ENCODE measurements at regions not wholly inside any gene's neighbourhood (a gene's known extent, or its start where the extent isn't known, plus 50 kb on each side); places are given as distances from the start of the nearest gene placed in this dataset.

DNA sequence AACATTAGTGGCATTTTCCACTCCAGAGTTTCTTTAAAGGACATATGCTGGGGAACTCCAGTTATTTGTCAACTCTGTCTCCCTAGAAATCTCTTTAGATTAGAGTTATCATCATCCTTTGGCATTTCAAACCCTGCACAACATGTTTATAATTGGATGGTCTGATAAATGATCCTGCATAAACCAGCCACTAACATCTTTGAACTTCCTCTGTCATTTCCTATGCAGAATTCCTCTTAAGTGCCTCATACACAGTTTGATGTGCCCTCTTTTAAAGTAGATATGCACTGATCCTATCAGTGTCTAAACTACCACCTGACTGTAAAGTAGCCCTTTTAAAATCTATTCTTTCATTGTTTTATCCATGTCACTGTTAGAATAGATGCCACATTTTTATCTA, 306.3 kb upstream of the IRAK1BP1 start:
- Histone ChIP-seq H3K27me3 (no peaks in the 10 kb centered on the region), H3K4me3 (no peak overlapping the region), H3K9me3 (no peaks in the 10 kb centered on the region), H3K36me3 (no peaks in the 10 kb centered on the region), H3K27ac (no peak overlapping the region), H3K4me1 (no peaks in the 10 kb centered on the region)
- intact Hi-C loops (cut with DNase I) = no loop called here
- no peak for ATAC-seq
- FAIRE-seq = no peak
- no peak for TF ChIP-seq CTCF (IDR thresholded peaks at IDR 0.05)
- no peak for DNase-seq

DNA sequence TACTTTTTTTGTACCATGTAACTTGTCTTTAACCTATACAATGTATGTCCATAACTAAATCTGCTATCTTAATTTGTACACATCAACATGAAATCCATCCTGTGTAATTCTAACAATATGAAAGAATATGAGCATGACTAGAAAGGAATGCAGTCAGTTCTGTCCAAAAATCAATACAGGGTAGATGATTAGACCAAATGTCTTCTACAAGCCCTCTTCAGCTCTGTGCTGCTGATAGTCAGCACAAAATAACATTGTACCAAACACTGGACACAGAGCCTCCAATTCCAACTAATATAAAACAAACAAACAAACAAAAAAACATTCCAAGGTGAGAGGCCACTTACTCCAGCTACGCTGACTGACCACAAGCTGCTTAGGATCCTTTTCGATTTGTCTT, 301.4 kb upstream of the IRAK1BP1 start:
- no peak for DNase-seq
- Histone ChIP-seq H3K9me3 (no peaks in the 10 kb centered on the region), H3K36me3 (no peaks in the 10 kb centered on the region), H3K4me1 (no peaks in the 10 kb centered on the region), H3K4me3 (no peak overlapping the region), H3K27ac (peak overlapping the region in 1 of 4 donors; percentile 34), H3K27me3 (no peaks in the 10 kb centered on the region)
- TF ChIP-seq CTCF (IDR thresholded peaks at IDR 0.05) = no peak
- peak in 2 of 4 donors; percentile 36 to 82 for ATAC-seq
- WGBS, 2 donors = 37 to 44% methylated on average over 2 of the region's 2 CpGs
- intact Hi-C loops (cut with DNase I) = no loop called here
- no peak for FAIRE-seq

DNA sequence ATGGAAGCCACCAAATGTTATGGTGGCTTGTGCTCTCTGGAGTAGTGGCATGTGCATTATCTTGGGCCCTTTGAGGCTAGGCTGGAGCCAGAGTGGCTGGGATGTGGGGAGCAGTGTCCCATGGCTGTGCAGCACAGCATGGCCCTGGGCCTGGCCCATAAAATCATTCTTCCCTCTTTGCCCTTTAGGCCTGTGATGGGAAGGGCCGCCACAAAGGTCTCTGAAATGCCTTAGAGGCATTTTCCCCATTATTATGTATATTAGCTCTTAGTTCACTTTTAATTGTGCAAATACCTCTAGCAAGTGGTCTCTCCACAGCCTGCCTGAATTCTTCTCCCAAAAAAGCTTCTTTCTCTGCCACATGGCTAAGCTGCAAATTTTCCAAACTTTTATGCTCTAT, 297.3 kb upstream of the IRAK1BP1 start:
- Histone ChIP-seq H3K4me1 (no peaks in the 10 kb centered on the region), H3K9me3 (no peaks in the 10 kb centered on the region), H3K27ac (no peak overlapping the region), H3K36me3 (no peaks in the 10 kb centered on the region), H3K4me3 (no peak overlapping the region), H3K27me3 (no peaks in the 10 kb centered on the region)
- WGBS, 2 donors = 72 to 82% methylated on average over 1 of the region's 1 CpG
- intact Hi-C loops (cut with DNase I) = no loop called here
- no peak for DNase-seq
- FAIRE-seq = no peak
- no peak for TF ChIP-seq CTCF (IDR thresholded peaks at IDR 0.05)
- no peak for ATAC-seq

DNA sequence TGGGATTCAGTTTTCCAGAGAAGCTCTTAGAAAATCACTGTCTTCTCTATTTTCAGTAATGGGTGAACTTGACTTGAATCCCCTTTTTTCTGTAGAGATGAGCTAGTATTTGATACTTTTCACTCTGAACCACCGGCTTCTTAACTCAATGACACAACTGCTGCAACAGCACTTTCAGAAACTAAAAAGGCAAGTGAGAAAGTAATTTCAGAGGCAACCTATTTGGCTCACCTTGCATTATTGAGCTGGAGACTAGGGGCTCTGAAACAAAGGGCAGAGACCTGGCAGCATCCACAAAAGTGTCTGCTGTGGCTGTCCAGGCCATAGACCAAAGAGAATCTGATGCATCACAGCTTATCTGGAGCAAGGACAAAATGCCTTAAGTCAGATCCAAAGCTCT, 289.8 kb upstream of the IRAK1BP1 start:
- 65 to 70% methylated on average over 1 of the region's 1 CpG for WGBS, 2 donors

DNA sequence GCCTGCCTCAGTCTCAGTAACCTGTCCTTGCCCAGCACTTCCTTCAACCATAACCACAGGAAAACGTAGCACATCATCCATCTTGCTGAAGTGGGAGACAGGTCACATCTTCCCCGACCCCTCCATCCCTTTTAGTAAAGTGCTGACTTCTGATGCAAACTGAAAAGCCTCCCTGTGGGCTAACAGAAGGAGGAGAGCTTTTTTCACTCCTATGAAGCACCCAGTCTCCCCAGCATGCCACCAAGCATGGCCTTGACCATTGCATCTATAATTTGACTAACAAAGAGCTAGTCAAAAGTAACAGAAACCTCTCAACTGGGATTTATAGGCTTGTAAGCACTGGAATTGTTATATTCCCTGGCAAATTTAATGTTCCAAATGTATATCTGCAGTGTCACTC, 288.9 kb upstream of the IRAK1BP1 start:
- 45 to 50% methylated on average over 2 of the region's 2 CpGs for WGBS, 2 donors

More for the DNA sequence above, 289.8 kb upstream of the IRAK1BP1 start:
- no peaks in the 10 kb centered on the region for H3K36me3 ChIP-seq
- H3K9me3 ChIP-seq = no peaks in the 10 kb centered on the region
- H3K27ac ChIP-seq = no peak overlapping the region
- DNase-seq (no peak), ATAC-seq (no peak), FAIRE-seq (no peak)
- intact Hi-C loops (cut with DNase I) = no loop called here
- H3K27me3 ChIP-seq = no peaks in the 10 kb centered on the region
- no peak for TF ChIP-seq CTCF (IDR thresholded peaks at IDR 0.05)
- no peaks in the 10 kb centered on the region for H3K4me1 ChIP-seq
- no peak overlapping the region for H3K4me3 ChIP-seq

More for the DNA sequence above, 288.9 kb upstream of the IRAK1BP1 start:
- DNase-seq (no peak), ATAC-seq (no peak), FAIRE-seq (no peak)
- Histone ChIP-seq H3K4me1 (no peaks in the 10 kb centered on the region), H3K4me3 (no peak overlapping the region), H3K27ac (no peak overlapping the region), H3K27me3 (no peaks in the 10 kb centered on the region), H3K9me3 (no peaks in the 10 kb centered on the region), H3K36me3 (no peaks in the 10 kb centered on the region)
- intact Hi-C loops (cut with DNase I) = no loop called here
- TF ChIP-seq CTCF (IDR thresholded peaks at IDR 0.05) = no peak
